ENCODE measurements at regions not wholly inside any gene's neighbourhood (a gene's known extent, or its start where the extent isn't known, plus 50 kb on each side); places are given as distances from the start of the nearest gene placed in this dataset.

DNA sequence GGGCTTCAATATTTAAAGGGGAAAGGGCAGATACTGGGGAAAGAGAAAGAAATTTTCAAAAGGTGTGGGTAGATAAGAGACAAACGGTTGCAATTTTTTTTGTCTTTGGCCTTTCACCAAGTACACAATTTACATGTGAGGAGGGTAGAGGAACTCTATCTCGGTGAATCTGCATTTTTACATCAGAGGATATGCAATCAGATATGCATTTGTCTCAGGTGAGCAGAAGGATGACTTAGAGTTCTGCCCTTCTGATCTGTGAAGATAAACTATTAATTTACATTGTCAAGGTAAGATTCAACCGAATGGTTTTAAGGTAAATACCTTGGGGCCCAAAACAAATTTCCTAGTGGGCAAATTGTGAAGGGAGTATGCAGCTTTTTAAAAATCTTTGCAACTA is 169.9 kb downstream of the COX18 start:
- intact Hi-C loops (cut with DNase I): no loop called here
- no peak for FAIRE-seq
- TF ChIP-seq, protein P1, sequence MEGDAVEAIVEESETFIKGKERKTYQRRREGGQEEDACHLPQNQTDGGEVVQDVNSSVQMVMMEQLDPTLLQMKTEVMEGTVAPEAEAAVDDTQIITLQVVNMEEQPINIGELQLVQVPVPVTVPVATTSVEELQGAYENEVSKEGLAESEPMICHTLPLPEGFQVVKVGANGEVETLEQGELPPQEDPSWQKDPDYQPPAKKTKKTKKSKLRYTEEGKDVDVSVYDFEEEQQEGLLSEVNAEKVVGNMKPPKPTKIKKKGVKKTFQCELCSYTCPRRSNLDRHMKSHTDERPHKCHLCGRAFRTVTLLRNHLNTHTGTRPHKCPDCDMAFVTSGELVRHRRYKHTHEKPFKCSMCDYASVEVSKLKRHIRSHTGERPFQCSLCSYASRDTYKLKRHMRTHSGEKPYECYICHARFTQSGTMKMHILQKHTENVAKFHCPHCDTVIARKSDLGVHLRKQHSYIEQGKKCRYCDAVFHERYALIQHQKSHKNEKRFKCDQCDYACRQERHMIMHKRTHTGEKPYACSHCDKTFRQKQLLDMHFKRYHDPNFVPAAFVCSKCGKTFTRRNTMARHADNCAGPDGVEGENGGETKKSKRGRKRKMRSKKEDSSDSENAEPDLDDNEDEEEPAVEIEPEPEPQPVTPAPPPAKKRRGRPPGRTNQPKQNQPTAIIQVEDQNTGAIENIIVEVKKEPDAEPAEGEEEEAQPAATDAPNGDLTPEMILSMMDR (IDR thresholded peaks at IDR 0.05; ENCODE audit: borderline replicate concordance, extremely low read depth, insufficient read depth): no peak

DNA sequence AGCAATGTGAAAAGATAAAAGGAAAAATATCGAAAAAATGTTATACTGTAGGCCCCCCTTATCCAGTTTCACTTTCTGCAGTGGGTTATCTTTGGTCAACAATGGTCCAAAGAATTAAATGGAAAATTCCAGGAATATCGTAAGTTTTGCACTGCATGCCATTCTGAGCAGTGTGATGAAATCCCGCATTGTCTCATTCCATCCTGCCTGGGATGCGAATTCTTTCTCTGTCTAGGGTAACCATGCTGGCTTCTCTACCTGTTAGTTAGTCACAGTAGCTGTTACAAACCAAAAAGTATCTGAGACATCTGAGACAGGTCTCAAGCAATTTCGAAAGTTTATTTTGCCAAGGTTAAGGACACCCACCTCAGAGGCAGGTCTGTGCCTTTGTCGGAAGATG is 170.3 kb downstream of the COX18 start:
- no peak for DNase-seq
- no peaks in the 10 kb centered on the region for H3K27me3 ChIP-seq (ENCODE audit: control insufficient read depth, insufficient read depth, low read length)
- FAIRE-seq: no peak
- TF ChIP-seq, protein P1 (IDR thresholded peaks at IDR 0.05; ENCODE audit: borderline replicate concordance, extremely low read depth, insufficient read depth): no peak
- H3K36me3 ChIP-seq (ENCODE audit: control insufficient read depth in 2 of 3, insufficient read depth in 3 of 3, low read length in 3 of 3): no peaks in the 10 kb centered on the region
- no peak overlapping the region for H3K9ac ChIP-seq (ENCODE audit: low read length in 3 of 3)
- intact Hi-C loops (cut with DNase I): no loop called here
- no peak overlapping the region for H3K4me3 ChIP-seq (ENCODE audit: low read length in 3 of 3)
- H3K9me3 ChIP-seq (ENCODE audit: control insufficient read depth in 2 of 3, insufficient read depth in 1 of 3, low read length in 3 of 3): no peaks in the 10 kb centered on the region
- no peak overlapping the region for H3K27ac ChIP-seq (ENCODE audit: low read depth in 2 of 2, low read length in 2 of 2)
- H3K4me1 ChIP-seq (ENCODE audit: control insufficient read depth in 2 of 3, insufficient read depth in 2 of 3, low read depth in 1 of 3, low read length in 3 of 3): no peaks in the 10 kb centered on the region

More for the DNA sequence above, 169.9 kb downstream of the COX18 start:
- H3K9me3 ChIP-seq (ENCODE audit: control insufficient read depth in 2 of 3, insufficient read depth in 1 of 3, low read length in 3 of 3): no peaks in the 10 kb centered on the region
- H3K4me3 ChIP-seq (ENCODE audit: low read length in 3 of 3): no peak overlapping the region
- H3K36me3 ChIP-seq (ENCODE audit: control insufficient read depth in 2 of 3, insufficient read depth in 3 of 3, low read length in 3 of 3): no peaks in the 10 kb centered on the region
- DNase-seq: no peak
- H3K27me3 ChIP-seq (ENCODE audit: control insufficient read depth, insufficient read depth, low read length): no peaks in the 10 kb centered on the region
- no peak overlapping the region for H3K27ac ChIP-seq (ENCODE audit: low read depth in 2 of 2, low read length in 2 of 2)
- no peaks in the 10 kb centered on the region for H3K4me1 ChIP-seq (ENCODE audit: control insufficient read depth in 2 of 3, insufficient read depth in 2 of 3, low read depth in 1 of 3, low read length in 3 of 3)
- H3K9ac ChIP-seq (ENCODE audit: low read length in 3 of 3): no peak overlapping the region

DNA sequence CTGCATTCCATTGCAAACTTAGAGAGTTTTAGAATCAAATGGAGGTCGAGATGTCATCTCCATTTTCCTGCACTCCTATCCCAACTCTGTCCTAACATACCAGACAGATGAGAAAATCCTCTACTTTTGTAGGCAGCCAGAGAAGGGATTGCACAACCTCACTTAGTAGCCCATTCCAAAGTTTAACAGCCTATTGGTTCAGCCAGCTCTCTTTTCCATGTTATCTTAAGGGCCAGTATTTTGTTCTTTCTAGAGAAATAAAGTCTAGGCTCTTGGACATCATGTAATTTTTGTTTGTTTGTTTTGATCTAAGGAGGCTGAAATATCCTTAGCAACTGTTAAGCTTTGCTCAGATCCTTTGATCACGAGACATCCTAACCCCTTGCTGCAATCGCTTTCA is 173.0 kb downstream of the COX18 start:
- Histone ChIP-seq H3K27ac (ENCODE audit: low read depth in 2 of 2, low read length in 2 of 2) (no peak overlapping the region), H3K4me3 (ENCODE audit: low read length in 3 of 3) (no peak overlapping the region), H3K36me3 (ENCODE audit: control insufficient read depth in 2 of 3, insufficient read depth in 3 of 3, low read length in 3 of 3) (no peaks in the 10 kb centered on the region), H3K4me1 (ENCODE audit: control insufficient read depth in 2 of 3, insufficient read depth in 2 of 3, low read depth in 1 of 3, low read length in 3 of 3) (no peaks in the 10 kb centered on the region), H3K9me3 (ENCODE audit: control insufficient read depth in 2 of 3, insufficient read depth in 1 of 3, low read length in 3 of 3) (no peaks in the 10 kb centered on the region), H3K27me3 (ENCODE audit: control insufficient read depth, insufficient read depth, low read length) (no peaks in the 10 kb centered on the region), H3K9ac (ENCODE audit: low read length in 3 of 3) (no peak overlapping the region)
- FAIRE-seq: peak; percentile 55
- intact Hi-C loops (cut with DNase I): no loop called here
- DNase-seq: peak in 1 of 5 donors; percentile 36
- TF ChIP-seq, protein P1 (IDR thresholded peaks at IDR 0.05; ENCODE audit: borderline replicate concordance, extremely low read depth, insufficient read depth): no peak

DNA sequence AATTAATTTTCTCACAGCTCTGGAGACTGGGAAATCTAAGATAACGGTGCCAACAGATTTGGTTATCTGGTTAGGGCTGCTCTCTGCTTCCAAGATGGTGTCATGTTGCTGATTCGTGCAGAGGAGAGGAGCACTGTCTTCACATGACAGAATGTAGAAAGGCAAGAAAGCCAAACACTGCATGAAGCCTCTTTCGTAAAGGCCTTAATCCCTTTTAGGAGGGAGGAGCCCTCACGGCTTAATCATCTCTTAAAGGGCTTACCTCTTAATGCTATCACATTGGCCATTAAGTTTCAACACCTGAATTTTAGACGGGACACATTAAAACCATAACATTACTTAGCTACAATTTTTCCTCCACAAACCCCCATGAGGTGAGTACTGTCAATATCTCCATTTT is 174.1 kb downstream of the COX18 start:
- FAIRE-seq: no peak
- no peak overlapping the region for H3K4me3 ChIP-seq (ENCODE audit: low read length in 3 of 3)

More for the DNA sequence above, 174.1 kb downstream of the COX18 start:
- H3K4me1 ChIP-seq (ENCODE audit: control insufficient read depth in 2 of 3, insufficient read depth in 2 of 3, low read depth in 1 of 3, low read length in 3 of 3): no peaks in the 10 kb centered on the region
- no peaks in the 10 kb centered on the region for H3K9me3 ChIP-seq (ENCODE audit: control insufficient read depth in 2 of 3, insufficient read depth in 1 of 3, low read length in 3 of 3)
- no peaks in the 10 kb centered on the region for H3K27me3 ChIP-seq (ENCODE audit: control insufficient read depth, insufficient read depth, low read length)
- intact Hi-C loops (cut with DNase I): no loop called here
- H3K9ac ChIP-seq (ENCODE audit: low read length in 3 of 3): no peak overlapping the region
- no peaks in the 10 kb centered on the region for H3K36me3 ChIP-seq (ENCODE audit: control insufficient read depth in 2 of 3, insufficient read depth in 3 of 3, low read length in 3 of 3)
- TF ChIP-seq, protein P1 (IDR thresholded peaks at IDR 0.05; ENCODE audit: borderline replicate concordance, extremely low read depth, insufficient read depth): no peak
- DNase-seq: no peak
- H3K27ac ChIP-seq (ENCODE audit: low read depth in 2 of 2, low read length in 2 of 2): no peak overlapping the region
